Gastroesophageal sphincter (tissue), 3 donors: ENCODE measurements at regions not wholly inside any gene's neighbourhood (a gene's known extent, or its start where the extent isn't known, plus 50 kb on each side); places are given as distances from the start of the nearest gene placed in this dataset.

Experiments
- EP300 ChIP-seq: sonication (generic); formaldehyde crosslinking; IDR thresholded peaks from one replicate; pipeline ENCODE4 v1.6.1; 2017; ENCODE audit warnings: antibody characterized with exemption, mild to moderate bottlenecking
- POLR2AphosphoS5 ChIP-seq: sonication (generic); formaldehyde crosslinking; IDR thresholded peaks from one replicate; pipeline ENCODE4 v1.6.1; 2017; ENCODE audit warnings: antibody characterized with exemption
- TF ChIP-seq, protein P1 (sequence below), 4 experiments: fragments of 200-600 bp in 2 of 4; fragments of 450-650 bp in 2 of 4; sonication (generic) in 1 of 4; IDR thresholded peaks; one replicate each; pipeline ENCODE4 v1.5.1; 2017 to 2019; ENCODE audit warnings: antibody characterized with exemption in 4 of 4, mild to moderate bottlenecking in 2 of 4, moderate library complexity in 2 of 4

DNA sequence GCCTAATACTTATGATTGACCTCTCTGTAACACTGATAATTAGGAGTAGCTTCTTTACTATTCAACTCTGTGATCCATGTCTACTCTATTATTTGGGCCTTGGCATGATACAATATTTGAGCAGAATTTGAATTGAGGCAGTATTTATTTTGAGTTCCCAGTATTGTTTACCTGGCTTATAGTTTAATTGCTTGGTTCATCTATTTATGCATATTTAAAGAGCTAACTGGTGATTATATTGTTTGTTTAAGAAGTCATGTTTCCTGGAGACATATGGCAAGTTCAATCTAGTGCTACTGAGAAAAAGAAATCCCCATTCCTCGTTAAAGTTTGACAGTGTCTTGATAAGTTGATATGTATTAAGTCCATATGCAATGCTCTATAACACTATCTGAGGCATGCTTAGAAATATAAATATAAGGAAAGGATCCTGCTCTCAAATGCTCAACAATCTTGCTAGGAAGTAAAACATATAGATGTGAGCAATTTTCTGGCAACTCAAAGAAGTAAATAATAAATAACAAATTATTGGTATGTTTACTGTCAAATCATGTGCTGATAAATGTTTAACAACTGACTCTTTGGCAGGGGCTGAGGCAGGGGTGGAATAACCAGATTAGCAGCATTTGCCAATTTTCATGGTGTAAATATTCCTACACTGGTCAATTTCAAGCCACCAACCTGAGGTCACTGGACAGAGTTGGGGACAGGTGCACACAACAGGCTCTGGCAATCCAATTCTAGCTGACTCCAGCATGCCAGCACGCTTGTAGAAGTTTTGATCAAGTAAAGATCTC, 430.2 kb upstream of the PIK3C3 start:
- TF ChIP-seq EP300 (no peak), POLR2AphosphoS5 (no peak)
- TF ChIP-seq, protein P1, sequence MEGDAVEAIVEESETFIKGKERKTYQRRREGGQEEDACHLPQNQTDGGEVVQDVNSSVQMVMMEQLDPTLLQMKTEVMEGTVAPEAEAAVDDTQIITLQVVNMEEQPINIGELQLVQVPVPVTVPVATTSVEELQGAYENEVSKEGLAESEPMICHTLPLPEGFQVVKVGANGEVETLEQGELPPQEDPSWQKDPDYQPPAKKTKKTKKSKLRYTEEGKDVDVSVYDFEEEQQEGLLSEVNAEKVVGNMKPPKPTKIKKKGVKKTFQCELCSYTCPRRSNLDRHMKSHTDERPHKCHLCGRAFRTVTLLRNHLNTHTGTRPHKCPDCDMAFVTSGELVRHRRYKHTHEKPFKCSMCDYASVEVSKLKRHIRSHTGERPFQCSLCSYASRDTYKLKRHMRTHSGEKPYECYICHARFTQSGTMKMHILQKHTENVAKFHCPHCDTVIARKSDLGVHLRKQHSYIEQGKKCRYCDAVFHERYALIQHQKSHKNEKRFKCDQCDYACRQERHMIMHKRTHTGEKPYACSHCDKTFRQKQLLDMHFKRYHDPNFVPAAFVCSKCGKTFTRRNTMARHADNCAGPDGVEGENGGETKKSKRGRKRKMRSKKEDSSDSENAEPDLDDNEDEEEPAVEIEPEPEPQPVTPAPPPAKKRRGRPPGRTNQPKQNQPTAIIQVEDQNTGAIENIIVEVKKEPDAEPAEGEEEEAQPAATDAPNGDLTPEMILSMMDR (IDR thresholded peaks at IDR 0.05) = no peak
